DMS153 treated with DMSO at 0.1 percent for 48 hours (cell line): ENCODE measurements at regions not wholly inside any gene's neighbourhood (a gene's known extent, or its start where the extent isn't known, plus 50 kb on each side); places are given as distances from the start of the nearest gene placed in this dataset.
"Not testable (repeated sequence)": the region's sequence is repeated elsewhere in the genome, so short reads cannot be mapped to it uniquely, and the experiment has no call there.

Experiments used
- DNase-seq: peaks from one replicate; lab custom pipeline; 2025; ENCODE audit not compliant: unreplicated experiment; lab: John Stamatoyannopoulos, UW

- no peak for DNase-seq
Measured at GRCh38 chr16:65716737-65717700, 595.2 kb upstream of the CDH11 start.

DNA sequence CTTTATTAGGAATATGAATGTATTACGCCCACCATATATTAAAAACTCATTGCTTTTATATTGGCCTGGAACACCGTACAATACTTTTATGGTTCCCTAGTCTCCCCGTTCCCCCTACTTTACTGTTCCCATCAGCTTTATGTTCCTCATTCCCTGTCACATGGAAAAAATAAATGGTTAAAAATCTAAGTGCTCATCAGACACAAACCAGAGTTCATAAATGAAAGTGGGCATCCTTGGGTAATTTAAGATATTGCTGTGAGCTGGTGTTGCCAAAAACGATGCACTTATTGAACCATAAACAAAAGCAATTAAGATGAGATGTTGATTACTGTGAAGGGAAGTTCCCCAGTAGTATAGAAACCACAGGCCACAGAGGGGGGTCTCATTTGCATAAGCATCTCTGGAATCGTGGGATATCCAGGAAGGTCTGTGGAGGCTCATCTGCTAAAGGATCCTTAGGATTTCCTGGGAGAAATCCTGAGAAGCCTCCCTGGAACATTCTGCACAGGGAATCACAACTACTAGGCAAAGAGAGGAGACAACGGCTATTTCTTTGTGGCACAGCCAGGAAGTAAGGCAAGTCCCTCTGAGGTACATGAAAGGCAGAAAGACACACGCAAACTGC is 591.4 kb upstream of the CDH11 start:
- DNase-seq, result no peak

DNA sequence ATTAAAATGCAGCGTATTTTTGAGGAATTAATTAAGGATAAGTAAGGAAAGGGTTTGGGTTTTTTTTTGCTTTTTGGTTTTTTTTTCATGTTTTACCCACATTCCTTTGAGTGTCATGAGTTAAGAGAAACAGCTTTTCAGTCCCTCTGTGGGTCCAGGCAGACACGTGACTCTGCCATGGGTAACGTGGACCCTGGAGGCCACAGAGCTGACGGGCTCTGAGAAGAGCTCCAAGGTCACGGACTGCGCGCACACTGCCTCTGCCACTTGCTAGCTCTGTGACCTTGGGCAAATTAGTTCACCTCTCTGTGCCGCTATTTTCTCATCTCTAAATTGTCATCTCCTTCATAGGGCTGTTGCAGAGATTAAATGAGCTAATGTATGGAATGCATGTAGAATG is 588.2 kb upstream of the CDH11 start:
- no peak for DNase-seq

GRCh38 chr16:65704866-65705265 is 583.0 kb upstream of the CDH11 start:
- DNase-seq, result peak; percentile 2

DNA sequence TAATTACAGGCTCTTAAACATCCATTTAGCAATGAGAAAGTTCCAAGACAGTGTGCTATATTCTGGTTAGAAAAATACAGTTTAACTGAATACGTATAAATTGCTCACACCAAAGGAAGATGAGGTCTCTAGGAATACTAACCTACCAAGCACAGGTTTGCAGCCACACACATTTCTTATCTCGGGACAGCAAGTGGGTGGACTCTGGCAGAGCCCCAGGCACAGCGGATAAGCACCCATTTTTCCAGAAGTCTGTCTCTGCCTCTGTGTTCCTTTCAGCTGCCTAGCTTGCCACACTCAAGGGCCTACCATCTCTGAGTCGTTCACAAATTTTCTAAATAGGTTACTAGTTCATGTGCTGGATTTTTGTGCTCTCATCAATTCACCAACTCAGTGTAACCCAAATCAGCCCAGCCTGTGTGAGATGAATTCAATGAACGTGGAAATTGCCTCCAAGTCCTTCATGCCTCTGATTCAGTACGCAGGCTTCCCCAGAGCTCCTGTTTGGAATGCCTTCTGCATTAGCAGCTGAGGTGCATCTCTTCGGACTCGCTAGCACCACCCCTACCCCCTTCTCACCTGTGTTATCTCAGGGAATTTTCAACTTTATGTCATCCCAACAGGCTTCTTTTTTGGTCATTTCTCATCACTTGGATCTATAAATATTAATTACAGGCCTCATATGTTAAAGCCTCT is 581.0 kb upstream of the CDH11 start:
- DNase-seq, result no peak

DNA sequence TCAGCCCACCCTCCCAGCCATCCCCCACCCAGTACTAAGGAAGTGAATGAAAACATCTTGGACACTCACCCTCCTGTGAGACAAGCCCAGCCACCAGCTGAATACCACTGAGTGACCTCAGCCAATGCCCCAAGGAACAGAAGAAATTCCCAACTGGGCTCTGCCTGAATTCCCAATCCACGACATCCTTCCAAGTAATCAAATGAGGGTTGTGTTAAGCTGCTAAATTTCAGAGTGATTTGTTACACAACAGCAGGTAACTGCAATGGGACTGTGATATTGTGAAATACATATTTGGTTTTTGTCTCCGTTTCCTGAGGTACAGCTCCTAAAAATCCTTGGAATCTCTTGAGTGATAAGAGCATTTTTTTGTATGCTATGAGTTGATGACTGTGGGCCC is 578.7 kb upstream of the CDH11 start:
- no peak for DNase-seq

GRCh38 chr16:65698791-65699321 is 577.0 kb upstream of the CDH11 start:
- no peak for DNase-seq

DNA sequence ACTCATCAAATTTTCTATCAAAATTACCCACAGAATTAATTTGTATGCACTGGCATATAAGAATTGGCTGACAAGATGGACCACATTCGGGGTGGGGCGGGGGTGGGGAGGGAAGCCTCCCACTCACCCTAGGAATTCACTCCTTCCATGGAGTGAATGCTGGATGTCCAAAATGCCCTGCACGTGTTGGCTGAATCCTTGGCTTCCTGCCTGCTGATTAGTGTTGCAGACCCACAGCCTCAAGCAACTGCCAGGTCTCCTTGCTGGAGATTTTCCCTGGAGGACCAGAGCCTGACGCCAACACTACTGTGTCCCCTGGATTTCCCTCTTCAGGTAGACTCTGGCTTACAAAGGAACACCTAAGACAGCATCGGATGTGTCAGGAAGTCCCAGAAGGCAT is 575.7 kb upstream of the CDH11 start:
- DNase-seq, result no peak

GRCh38 chr16:65697065-65697464 is 575.2 kb upstream of the CDH11 start:
- no peak for DNase-seq

GRCh38 chr16:65691846-65692245 is 570.0 kb upstream of the CDH11 start:
- not testable (repeated sequence) for DNase-seq

- DNase-seq, result no peak
Measured at GRCh38 chr16:65689726-65690125, 567.9 kb upstream of the CDH11 start.

DNA sequence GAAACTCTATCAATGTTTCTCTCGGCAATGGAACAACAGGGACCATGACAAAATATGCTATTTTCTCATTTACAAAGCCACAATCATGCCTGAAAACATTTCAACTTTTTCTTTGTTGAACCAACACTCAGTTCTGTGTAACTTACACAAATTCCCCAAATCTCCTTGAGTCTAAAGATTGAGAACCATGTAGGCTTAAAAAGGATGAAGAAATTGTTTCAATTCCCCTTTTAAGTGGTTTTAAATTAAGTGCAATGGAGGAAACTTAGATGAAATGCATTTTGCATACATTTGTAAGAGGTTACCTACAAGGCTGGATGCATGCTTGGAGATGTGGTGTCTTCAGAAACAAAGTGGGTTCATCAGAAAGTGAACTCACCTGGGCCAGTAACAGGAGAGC is 566.4 kb upstream of the CDH11 start:
- no peak for DNase-seq

DNA sequence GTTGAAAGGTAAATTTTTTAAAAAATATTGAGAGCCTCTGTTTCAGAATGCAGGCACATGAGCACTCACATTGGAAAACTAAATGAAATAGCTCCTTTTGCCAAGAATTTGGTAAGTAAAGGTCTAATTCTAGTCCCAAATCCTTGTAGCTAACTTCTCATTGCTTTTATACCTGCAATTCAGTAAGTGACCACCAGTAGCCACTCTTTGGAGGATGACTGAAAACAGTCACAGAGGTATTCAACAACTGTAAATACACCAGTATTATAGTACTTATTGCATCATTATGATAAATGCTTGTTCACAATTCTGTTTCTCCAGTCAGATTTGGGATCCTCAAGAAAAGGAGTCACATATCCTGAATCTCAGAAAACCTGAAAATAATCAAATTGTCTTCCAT is 562.4 kb upstream of the CDH11 start:
- DNase-seq, result no peak

DNA sequence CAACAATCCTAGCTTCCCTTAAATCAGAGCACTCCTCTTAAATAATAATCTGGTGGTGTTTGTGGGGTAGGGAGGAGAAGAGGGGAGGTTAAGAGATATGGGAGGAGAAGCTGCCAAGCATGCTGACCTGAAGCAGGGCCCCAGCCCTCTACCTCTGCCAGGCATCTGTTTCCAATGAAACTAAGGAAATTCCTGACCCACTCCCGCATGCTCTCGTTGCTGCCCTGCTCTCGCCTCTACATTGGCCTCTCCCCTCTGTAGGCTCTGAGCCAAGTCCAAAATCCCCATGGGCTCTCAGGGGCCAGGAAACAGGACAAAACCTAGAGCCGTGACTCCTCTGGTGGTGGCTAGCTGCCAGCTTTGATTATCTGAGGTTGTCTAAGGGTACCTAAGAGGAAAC is 559.5 kb upstream of the CDH11 start:
- DNase-seq, result no peak

DNA sequence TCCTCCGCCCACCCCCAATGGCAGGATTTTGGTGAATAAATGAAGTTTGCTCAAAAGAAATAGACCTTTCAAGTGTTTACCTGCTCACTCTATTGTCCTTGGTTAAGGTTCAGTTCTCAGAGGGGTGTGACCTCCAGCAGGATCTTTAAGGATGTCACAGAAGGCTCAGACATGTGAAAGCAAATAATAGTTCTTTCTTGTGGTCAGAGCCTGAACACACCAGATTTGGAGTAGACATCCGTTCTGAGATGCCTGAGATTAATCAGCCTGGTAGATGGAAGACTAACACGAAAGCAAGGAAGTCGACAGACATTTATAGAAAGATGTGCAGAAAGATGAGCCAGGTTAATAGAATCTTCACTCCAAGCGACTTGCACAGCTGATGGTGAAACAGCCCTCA is 557.9 kb upstream of the CDH11 start:
- DNase-seq, result no peak

DNA sequence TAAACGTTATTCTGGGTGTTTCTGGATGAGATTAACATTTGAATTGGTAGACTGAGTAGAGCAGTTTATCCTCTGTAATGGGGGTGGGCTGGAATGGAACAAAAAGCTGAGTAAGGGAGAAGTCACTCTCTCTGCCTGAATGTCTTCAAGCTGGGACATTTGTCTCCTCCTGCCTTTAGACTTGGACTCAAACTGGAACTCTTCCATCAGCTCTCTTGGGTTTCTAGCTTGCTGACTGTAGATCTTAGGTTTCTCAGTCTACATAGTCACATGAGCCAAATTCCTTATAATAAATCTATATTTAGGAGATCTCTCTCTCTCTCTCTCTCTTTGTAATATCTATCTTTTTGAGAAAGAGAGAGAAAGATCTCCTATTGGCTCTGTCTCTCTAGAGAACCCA is 553.3 kb upstream of the CDH11 start:
- DNase-seq, result no peak

DNA sequence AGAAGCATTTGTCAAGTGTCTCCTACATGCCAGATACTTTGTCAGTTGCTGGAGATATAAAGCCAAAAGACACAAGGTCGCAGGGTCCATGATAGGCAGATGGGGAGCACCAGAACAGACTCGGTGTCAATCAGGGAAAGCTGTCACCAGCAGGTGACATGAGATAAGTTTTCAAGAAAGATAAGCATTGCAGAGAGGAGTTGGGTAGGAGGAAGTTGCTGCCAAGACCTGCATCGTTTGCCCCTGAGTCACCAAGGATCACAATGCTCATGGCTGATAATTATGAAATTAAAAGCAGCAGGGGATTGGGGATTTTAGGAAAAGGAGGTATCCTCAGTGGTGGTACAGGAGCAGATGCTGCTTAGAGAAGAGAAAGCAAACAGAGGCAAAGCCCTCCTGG is 551.1 kb upstream of the CDH11 start:
- DNase-seq, result no peak

DNA sequence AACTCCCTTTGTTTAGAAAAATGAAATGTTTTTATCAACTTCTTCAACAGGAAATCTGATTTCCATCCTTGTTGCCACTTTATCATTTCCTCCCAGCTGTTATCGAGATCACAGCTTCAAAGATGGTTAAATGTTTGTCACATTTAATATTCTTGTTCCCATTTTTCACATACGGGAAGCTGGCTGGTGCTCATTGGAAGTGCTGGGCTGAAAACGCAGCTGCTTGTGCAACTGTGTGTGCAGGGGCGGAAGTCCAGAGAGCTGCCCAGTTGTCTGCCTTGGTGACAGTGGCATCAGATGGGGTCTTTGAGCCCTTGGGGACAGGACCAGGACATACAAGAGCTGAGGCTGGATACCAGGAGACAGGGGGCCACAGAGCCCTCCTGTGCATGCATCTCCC is 549.2 kb upstream of the CDH11 start:
- no peak for DNase-seq

DNA sequence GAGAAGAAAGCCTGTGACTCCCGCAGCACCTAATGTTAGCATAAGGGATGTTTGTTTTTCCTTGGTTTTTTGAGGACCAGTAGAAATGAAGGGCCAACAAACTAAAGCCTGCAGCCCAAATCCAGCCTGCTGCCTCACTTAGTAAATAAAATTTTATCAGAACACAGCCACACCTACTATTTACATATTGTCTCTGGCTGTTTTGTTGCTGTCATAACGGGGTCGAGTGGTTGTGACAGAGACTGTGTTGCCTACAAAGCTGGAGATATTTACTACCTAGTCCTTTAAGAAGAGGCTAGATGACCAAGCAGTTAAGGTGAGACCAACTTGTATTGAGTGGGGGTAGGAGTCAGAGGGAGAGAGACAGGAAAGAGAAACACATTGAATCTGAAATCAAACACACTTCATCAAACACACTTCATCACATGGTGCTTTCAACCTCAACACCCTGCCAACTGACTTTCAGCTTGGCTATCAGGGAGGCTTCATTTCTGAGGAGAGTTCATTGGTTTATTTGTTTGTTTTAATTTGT is 546.3 kb upstream of the CDH11 start:
- DNase-seq, result no peak

- no peak for DNase-seq
Measured at GRCh38 chr16:65667011-65667578, 545.2 kb upstream of the CDH11 start.
